ENCODE measurements at regions not wholly inside any gene's neighbourhood (a gene's known extent, or its start where the extent isn't known, plus 50 kb on each side); places are given as distances from the start of the nearest gene placed in this dataset.

DNA sequence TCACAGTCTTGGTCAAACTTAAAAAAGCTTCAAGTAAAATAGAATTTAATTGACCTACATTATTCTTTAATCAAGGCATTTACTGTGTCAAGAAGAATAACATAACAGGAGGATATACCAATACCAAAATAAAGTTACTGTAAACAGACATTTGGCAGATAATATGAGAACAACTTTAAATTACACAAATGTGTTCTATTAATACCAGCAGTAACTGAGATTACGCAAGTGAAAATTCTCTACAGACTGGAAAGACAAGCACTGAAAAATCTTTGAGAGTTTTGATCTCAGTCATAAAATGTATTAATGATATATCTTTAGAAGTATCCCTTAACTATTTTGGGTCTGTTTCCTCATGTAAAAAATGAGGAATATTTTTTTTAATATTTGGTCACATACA lies 169.2 kb upstream of the SOX5 start:
- no peak for FAIRE-seq
- no peak for DNase-seq (ENCODE audit: insufficient read length, low spot score)

DNA sequence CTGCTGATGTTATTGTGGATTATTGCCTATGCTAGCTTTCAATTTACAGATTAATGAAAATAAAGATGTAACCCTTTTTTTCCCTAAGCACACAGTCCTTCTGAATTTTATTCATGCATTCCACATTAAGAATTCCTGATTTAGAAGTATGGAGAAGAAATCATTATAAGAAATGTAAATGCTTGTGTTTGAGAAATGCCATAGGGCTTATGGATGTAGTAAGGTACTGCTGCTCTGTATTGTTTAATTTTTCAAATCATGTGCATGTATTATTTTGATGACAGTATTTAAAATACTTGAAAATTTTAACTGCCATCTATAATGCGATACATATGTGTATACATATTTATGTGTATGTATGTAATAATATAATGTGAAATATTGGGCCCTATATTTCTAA lies 167.1 kb upstream of the SOX5 start:
- no peak for DNase-seq (ENCODE audit: insufficient read length, low spot score)
- FAIRE-seq: no peak

GRCh38 chr12:24113701-24114100 lies 164.2 kb upstream of the SOX5 start:
- no peak for FAIRE-seq
- DNase-seq (ENCODE audit: insufficient read length, low spot score): no peak

DNA sequence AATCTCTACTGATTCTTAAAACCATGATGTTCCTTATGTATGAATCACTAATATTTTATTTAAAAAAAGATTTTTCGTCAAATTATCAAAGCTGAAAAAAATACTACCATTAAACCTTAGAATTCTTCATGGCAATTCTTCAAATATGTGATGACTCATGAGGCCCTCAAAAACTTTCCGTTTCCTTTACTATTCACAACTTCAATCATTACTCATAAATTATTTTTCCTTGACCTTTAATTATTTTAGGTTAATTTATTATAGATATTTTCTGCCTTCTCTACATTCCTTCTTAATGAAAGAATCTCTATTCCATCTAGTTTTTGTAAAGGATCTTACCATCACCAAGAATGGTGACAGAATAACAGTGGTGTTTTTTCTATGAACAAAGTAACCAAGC lies 162.1 kb upstream of the SOX5 start:
- DNase-seq (ENCODE audit: insufficient read length, low spot score): no peak
- no peak for FAIRE-seq

DNA sequence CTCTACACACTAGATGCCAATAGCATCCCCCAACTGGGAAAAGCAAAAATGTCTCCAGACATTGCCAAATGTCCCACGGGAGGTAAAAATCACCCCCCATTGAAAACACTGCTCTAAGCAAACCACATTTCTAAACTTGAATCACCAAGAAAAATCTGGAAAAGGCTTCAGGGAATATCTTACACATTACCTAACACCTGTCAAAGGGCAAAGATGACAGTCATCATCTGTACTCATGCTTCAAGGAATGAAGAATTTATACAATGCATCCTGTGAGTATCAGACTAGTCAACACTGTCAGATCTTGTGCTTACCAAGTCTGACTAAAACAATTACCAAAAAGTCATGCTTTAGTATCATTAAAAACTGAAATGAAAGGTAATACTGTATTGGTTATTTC lies 161.6 kb upstream of the SOX5 start:
- DNase-seq (ENCODE audit: insufficient read length, low spot score) (no peak), FAIRE-seq (no peak)

- DNase-seq (ENCODE audit: insufficient read length, low spot score): no peak
- FAIRE-seq: no peak
Measured at GRCh38 chr12:24109381-24110039, 160.0 kb upstream of the SOX5 start.

DNA sequence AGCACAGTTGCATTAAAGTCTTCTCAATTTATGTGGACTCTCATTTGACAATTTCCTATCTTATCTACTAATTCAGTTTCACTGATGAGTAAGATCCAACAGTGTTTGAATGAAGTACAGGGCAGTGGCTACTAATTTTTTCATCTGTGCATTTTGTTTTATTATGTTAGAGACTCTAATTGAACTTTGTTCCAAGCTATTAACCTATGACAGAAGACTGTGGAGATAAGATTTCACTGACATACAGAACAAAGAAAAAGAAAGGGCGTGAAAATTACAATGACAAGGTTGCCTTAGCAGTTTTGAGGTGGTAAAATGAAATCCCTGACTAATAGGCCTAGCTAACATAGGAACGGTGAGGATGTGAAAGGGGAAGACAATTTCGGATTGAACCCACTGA lies 153.2 kb upstream of the SOX5 start:
- DNase-seq (ENCODE audit: insufficient read length, low spot score) (no peak), FAIRE-seq (no peak)

DNA sequence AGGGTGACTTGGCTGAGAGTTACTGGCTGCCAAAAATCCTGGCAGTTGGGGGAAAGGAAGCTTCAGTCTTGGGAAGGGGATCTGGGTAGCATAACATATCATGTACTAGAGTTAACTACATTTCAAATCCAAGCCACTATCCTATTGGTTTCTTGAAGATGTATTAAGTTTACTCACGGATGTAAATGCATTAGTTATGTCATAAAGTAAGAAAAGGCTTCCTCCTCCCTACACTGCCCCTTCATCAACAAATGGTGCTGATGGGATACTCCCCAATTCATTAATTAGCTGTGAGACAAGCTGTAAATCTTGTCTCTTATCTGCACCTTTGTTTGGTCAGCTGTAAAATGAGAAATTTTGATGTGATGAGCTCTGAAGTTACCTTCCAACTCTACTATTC lies 150.1 kb upstream of the SOX5 start:
- FAIRE-seq (no peak), DNase-seq (ENCODE audit: insufficient read length, low spot score) (no peak)

GRCh38 chr12:24095245-24095644 lies 145.8 kb upstream of the SOX5 start:
- DNase-seq (ENCODE audit: insufficient read length, low spot score) (no peak), FAIRE-seq (no peak)

- FAIRE-seq (no peak), DNase-seq (ENCODE audit: insufficient read length, low spot score) (no peak)
Measured at GRCh38 chr12:24089510-24089890, 140.0 kb upstream of the SOX5 start.

- no peak for DNase-seq (ENCODE audit: insufficient read length, low spot score)
- no peak for FAIRE-seq
Measured at GRCh38 chr12:24088751-24089509, 139.5 kb upstream of the SOX5 start.

DNA sequence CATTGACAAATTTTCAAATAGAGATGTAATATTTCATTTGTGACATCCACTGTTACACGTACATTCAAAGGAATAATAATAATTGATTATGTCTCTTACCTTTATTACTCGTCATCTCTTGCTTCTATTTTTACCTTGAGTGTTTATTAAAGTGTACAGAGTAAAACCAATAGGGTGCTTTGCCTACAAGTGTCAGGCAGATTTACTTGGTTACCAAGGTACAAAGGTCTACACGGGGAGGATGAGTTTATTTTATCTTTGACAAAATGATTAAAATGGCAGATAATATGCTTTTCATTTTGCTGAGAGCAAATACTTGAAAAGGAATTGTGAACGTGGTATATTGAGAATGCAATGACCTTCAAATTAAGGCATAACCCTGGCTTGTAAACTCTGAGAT lies 137.8 kb upstream of the SOX5 start:
- FAIRE-seq (no peak), DNase-seq (ENCODE audit: insufficient read length, low spot score) (no peak)

GRCh38 chr12:24084800-24085199 lies 135.3 kb upstream of the SOX5 start:
- FAIRE-seq: no peak

GRCh38 chr12:24083838-24084237 lies 134.4 kb upstream of the SOX5 start:
- FAIRE-seq (no peak), DNase-seq (ENCODE audit: insufficient read length, low spot score) (no peak)

More at GRCh38 chr12:24084800-24085199, 135.3 kb upstream of the SOX5 start:
- no peak for DNase-seq (ENCODE audit: insufficient read length, low spot score)

DNA sequence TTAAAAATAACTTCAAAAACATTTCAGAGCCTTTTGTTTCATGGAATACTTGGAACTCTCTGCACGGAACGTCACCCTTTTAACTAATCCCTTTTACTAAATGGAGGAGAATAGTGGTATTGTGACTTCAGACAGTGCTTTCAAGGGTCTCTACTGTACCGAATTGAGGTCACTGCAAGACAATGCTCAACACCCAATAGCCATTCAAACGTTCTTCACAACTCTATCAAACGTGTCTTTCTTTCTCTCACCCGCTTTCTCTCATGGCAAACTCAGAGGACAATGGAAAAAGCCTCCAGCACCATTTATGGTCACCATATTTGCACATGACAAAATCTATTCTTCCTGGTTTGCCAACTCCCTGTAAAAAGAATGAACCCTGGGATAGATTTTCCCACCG lies 132.1 kb upstream of the SOX5 start:
- FAIRE-seq: no peak
- DNase-seq (ENCODE audit: insufficient read length, low spot score): no peak

DNA sequence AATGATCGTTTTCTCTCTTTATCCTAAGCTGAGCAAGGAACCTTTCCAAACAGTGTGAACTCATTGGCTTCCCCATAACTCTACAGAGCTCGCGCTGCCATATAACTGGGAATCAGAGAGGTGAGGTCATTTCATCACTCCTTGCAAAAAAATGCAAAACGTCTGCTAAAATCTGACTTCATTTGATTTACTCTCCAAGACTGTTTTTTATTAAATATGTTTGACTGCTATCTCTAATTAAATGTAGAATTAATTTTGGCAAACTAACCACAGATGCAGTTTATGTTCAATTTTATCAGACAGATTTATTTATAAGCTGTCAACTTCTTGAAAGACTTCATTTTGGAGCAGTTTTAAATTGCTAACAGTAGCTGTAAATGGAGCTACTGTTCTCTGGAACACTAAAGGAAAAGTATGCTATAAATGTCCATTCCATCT lies 131.6 kb upstream of the SOX5 start:
- no peak for FAIRE-seq

GRCh38 chr12:24080465-24080864 lies 131.0 kb upstream of the SOX5 start:
- DNase-seq (ENCODE audit: insufficient read length, low spot score) (no peak), FAIRE-seq (no peak)

More for the DNA sequence above, 131.6 kb upstream of the SOX5 start:
- no peak for DNase-seq (ENCODE audit: insufficient read length, low spot score)

- DNase-seq (ENCODE audit: insufficient read length, low spot score) (no peak), FAIRE-seq (no peak)
Measured at GRCh38 chr12:24079083-24079482, 129.6 kb upstream of the SOX5 start.

DNA sequence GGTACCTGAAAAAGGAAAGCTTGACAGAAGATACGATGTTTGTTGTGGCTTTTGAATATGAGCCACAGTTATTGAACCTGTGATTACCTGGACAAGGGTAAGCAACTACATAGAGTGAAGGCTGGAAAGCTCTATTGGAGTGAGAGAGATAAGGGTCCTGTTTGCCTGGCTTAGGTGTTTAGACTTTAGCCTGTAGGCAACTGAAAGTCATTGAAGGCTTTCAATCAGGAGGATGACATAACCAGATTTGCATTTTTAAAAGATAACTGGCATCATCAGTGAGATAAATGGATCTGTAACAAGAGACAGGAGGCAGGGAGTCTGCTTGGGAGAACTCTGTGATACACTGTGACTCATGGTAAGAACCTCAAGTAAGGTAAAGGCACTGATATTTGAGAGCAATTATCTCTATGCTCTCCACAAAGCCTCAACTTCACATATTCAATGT lies 128.9 kb upstream of the SOX5 start:
- no peak for FAIRE-seq
- no peak for DNase-seq (ENCODE audit: insufficient read length, low spot score)

DNA sequence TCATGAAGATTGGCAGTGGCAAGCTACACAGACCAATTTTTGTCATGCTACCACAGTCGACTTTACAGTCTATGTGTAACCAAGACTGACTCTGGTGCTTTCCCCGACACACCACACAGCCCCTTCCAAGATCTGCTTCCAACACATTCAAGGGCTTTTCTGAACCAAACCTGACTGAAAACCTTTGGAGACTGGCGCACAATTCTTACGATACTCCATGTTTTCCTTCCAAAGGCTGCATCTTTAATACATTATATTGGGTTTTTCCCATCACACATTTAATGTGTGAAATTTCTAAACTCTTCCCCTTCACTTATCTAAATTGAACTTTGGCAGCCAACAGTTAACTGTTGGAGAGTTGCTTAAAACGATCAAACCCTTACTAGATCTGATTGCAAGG lies 127.7 kb upstream of the SOX5 start:
- FAIRE-seq (no peak), DNase-seq (ENCODE audit: insufficient read length, low spot score) (no peak)

- FAIRE-seq (no peak), DNase-seq (ENCODE audit: insufficient read length, low spot score) (no peak)
Measured at GRCh38 chr12:24075650-24076049, 126.2 kb upstream of the SOX5 start.

- no peak for DNase-seq (ENCODE audit: insufficient read length, low spot score)
- FAIRE-seq: no peak
Measured at GRCh38 chr12:24073170-24073810, 123.8 kb upstream of the SOX5 start.

All from HTR-8/SVneo (cell line).